Neural cell (in vitro differentiated cells): ENCODE measurements at regions not wholly inside any gene's neighbourhood (a gene's known extent, or its start where the extent isn't known, plus 50 kb on each side); places are given as distances from the start of the nearest gene placed in this dataset.

Source experiments
- H2AFZ ChIP-seq: fragments of 200-600, 300-800 bp; sonication (generic), shearing (Covaris generic); 2 replicates; pipeline ENCODE4 v1.6.0; 2014; ENCODE audit warnings: low read depth, mild to moderate bottlenecking, antibody characterized with exemption, low read length, moderate library complexity
- H3F3A ChIP-seq: fragments of 200-600 bp; shearing (Covaris generic); 2 replicates; pipeline ENCODE4 v1.6.1; 2016; ENCODE audit warnings: mild to moderate bottlenecking, moderate library complexity, mixed read lengths, antibody characterized with exemption, low read length; ENCODE audit not compliant: insufficient read depth, poor library complexity, severe bottlenecking
- H3K27ac ChIP-seq: fragments of 200-600, 300-800 bp; sonication (generic), shearing (Covaris generic); 2 replicates; pipeline ENCODE4 v1.5.1; 2014; ENCODE audit warnings: mild to moderate bottlenecking, low read length, moderate library complexity
- H3K27me3 ChIP-seq: fragments of 300-800, 200-600 bp; sonication (generic), shearing (Covaris generic); 2 replicates; pipeline ENCODE4 v1.6.0; 2014; ENCODE audit warnings: mild to moderate bottlenecking, low read depth, low read length, moderate library complexity; ENCODE audit not compliant: insufficient read depth
- H3K36me3 ChIP-seq: fragments of 300-800, 200-600 bp; sonication (generic), shearing (Covaris generic); 2 replicates; pipeline ENCODE4 v1.5.1; 2014; ENCODE audit warnings: mild to moderate bottlenecking, antibody characterized with exemption, low read length, moderate library complexity; ENCODE audit not compliant: insufficient read depth
- H3K4me2 ChIP-seq: fragments of 300-800, 200-600 bp; sonication (generic), shearing (Covaris generic); 2 replicates; pipeline ENCODE4 v1.6.0; 2014; ENCODE audit warnings: mild to moderate bottlenecking, low read length
- H3K4me3 ChIP-seq: fragments of 300-800, 200-600 bp; sonication (generic), shearing (Covaris generic); 2 replicates; pipeline ENCODE4 v1.5.1; 2014; ENCODE audit warnings: mild to moderate bottlenecking, low read length, moderate library complexity
- H3K79me2 ChIP-seq: fragments of 200-600 bp; shearing (Covaris generic); replicated peaks from 2 replicates; pipeline ENCODE4 v1.6.0; 2014; ENCODE audit warnings: mild to moderate bottlenecking, low read length, moderate library complexity; ENCODE audit not compliant: insufficient read depth
- H3K9ac ChIP-seq: fragments of 300-800, 200-600 bp; sonication (generic), shearing (Covaris generic); 2 replicates; pipeline ENCODE4 v1.6.1; 2016; ENCODE audit warnings: mild to moderate bottlenecking, low read length, mixed read lengths
- H3K9me2 ChIP-seq: fragments of 200-600 bp; shearing (Covaris generic); 2 replicates; pipeline ENCODE4 v1.6.1; 2016; ENCODE audit warnings: mild to moderate bottlenecking, low read length, mixed read lengths; ENCODE audit not compliant: insufficient read depth
- H3K9me3 ChIP-seq: fragments of 200-600, 300-800 bp; sonication (generic), shearing (Covaris generic); 2 replicates; pipeline ENCODE4 v1.6.1; 2016; ENCODE audit warnings: mild to moderate bottlenecking, mixed run types, low read length, moderate library complexity, mixed read lengths
- H4K20me1 ChIP-seq: fragments of 200-600 bp; shearing (Covaris generic); 2 replicates; pipeline ENCODE4 v1.6.1; 2016; ENCODE audit warnings: mild to moderate bottlenecking, mixed run types; ENCODE audit not compliant: insufficient read depth
- CTCF ChIP-seq: fragments of 450-650 bp; IDR thresholded peaks from 2 replicates; pipeline ENCODE4 v1.5.1; 2014; ENCODE audit warnings: antibody characterized with exemption, mild to moderate bottlenecking, moderate library complexity; ENCODE audit not compliant: poor library complexity, severe bottlenecking
- EP300 ChIP-seq: fragments of 450-650 bp; conservative IDR thresholded peaks from 2 replicates; pipeline ENCODE4 v1.6.1; 2014; ENCODE audit warnings: antibody characterized with exemption, mild to moderate bottlenecking, moderate library complexity; ENCODE audit not compliant: poor library complexity, severe bottlenecking
- EZH2 ChIP-seq: fragments of 200-600, 300-800 bp; shearing (Covaris generic), sonication (generic); IDR thresholded peaks from 2 replicates; pipeline ENCODE4 v1.6.1; 2014; ENCODE audit warnings: antibody characterized with exemption, low read length, borderline replicate concordance, mild to moderate bottlenecking; ENCODE audit not compliant: insufficient read depth, poor library complexity, severe bottlenecking
- MXI1 ChIP-seq: fragments of 450-650 bp; conservative IDR thresholded peaks from 2 replicates; pipeline ENCODE4 v1.6.1; 2014; ENCODE audit warnings: antibody characterized with exemption, mild to moderate bottlenecking; ENCODE audit not compliant: poor library complexity, severe bottlenecking
- POLR2AphosphoS5 ChIP-seq: IDR thresholded peaks from 2 replicates; pipeline ENCODE4 v1.6.1; 2012
- RAD21 ChIP-seq: fragments of 450-650 bp; conservative IDR thresholded peaks from 2 replicates; pipeline ENCODE4 v1.6.1; 2014; ENCODE audit warnings: antibody characterized with exemption, mild to moderate bottlenecking, moderate library complexity
- REST ChIP-seq: IDR thresholded peaks from 2 replicates; pipeline ENCODE4 v1.6.1; 2012; ENCODE audit warnings: borderline replicate concordance
- SMC3 ChIP-seq: fragments of 450-650 bp; conservative IDR thresholded peaks from 2 replicates; pipeline ENCODE4 v1.6.1; 2014; ENCODE audit warnings: antibody characterized with exemption, mild to moderate bottlenecking, moderate library complexity; ENCODE audit not compliant: poor library complexity
- TAF1 ChIP-seq: IDR thresholded peaks from 2 replicates; pipeline ENCODE4 v1.6.1; 2012; ENCODE audit warnings: low read depth

GRCh38 chr6:48994811-48995210 is 468.2 kb downstream of the MMUT start:
- no peaks in the 10 kb centered on the region for H3K27me3 ChIP-seq
- no peak overlapping the region for H3K4me3 ChIP-seq
- no peaks in the 10 kb centered on the region for H3K36me3 ChIP-seq
- no peaks in the 10 kb centered on the region for H3K9me3 ChIP-seq
- no peaks in the 10 kb centered on the region for H3K79me2 ChIP-seq
- H3K9me2 ChIP-seq, result no peaks in the 10 kb centered on the region
- no peak overlapping the region for H3K4me2 ChIP-seq
- H4K20me1 ChIP-seq, result no peaks in the 10 kb centered on the region
- H3F3A ChIP-seq, result no peaks in the 10 kb centered on the region
- H3K27ac ChIP-seq, result no peak overlapping the region
- H3K9ac ChIP-seq, result no peak overlapping the region
- TF ChIP-seq REST (no peak), RAD21 (no peak), CTCF (no peak), SMC3 (no peak), TAF1 (no peak), POLR2AphosphoS5 (no peak), EZH2 (no peak), MXI1 (no peak), EP300 (no peak)
- no peak overlapping the region for H2AFZ ChIP-seq

- Histone ChIP-seq H3K36me3 (no peaks in the 10 kb centered on the region), H3K9me3 (no peaks in the 10 kb centered on the region), H3K27me3 (no peaks in the 10 kb centered on the region), H3K79me2 (no peaks in the 10 kb centered on the region), H2AFZ (no peak overlapping the region), H3K9ac (no peak overlapping the region), H3K4me2 (no peak overlapping the region), H3F3A (no peaks in the 10 kb centered on the region), H3K27ac (no peak overlapping the region), H4K20me1 (no peaks in the 10 kb centered on the region), H3K9me2 (no peaks in the 10 kb centered on the region), H3K4me3 (no peak overlapping the region)
- TF ChIP-seq RAD21, result no peak
- TF ChIP-seq SMC3, result no peak
- no peak for TF ChIP-seq TAF1
- TF ChIP-seq EZH2, result no peak
- TF ChIP-seq REST, result no peak
- TF ChIP-seq POLR2AphosphoS5, result no peak
- TF ChIP-seq CTCF, result no peak
- no peak for TF ChIP-seq MXI1
- TF ChIP-seq EP300, result no peak
These were observed 472.3 kb downstream of the MMUT start for GRCh38 chr6:48990739-48991138.
